Stomach (tissue), 8 donors: ENCODE measurements at regions not wholly inside any gene's neighbourhood (a gene's known extent, or its start where the extent isn't known, plus 50 kb on each side); places are given as distances from the start of the nearest gene placed in this dataset.
A peak's percentile ranks its signal among the peaks of the same experiment; 100 is the strongest.

Experiments
- DNase-seq, 2 donors: peaks; one replicate each; pipeline versions ENCODE4 v3.0.0 to v3.0.0-alpha.2; 2013 to 2019
- H3K27ac ChIP-seq, 5 donors: fragments of 200-600 bp in 4 of 5; sonication (generic) in 4 of 5; one replicate each; pipeline ENCODE4 v1.5.1; 2013 to 2019; ENCODE audit warnings: mild to moderate bottlenecking in 1 of 5, moderate library complexity in 1 of 5
- H3K27me3 ChIP-seq, 3 donors: fragments of 200-600 bp; sonication (generic); one replicate each; pipeline ENCODE4 v1.5.1; 2017 to 2019; ENCODE audit warnings: mixed run types in 1 of 3
- H3K36me3 ChIP-seq, 4 donors: fragments of 200-600 bp; sonication (generic); 1 replicate in 3 of 4; 2 replicates in 1 of 4; pipeline ENCODE4 v1.5.1; 2016 to 2019
- H3K4me1 ChIP-seq, 4 donors: fragments of 200-600 bp; sonication (generic); one replicate each; pipeline ENCODE4 v1.5.1; 2016 to 2019
- H3K4me3 ChIP-seq, 4 donors: fragments of 200-600 bp; sonication (generic) in 3 of 4; one replicate each; pipeline ENCODE4 v1.5.1; 2016 to 2019; ENCODE audit warnings: mild to moderate bottlenecking in 1 of 4
- H3K9me3 ChIP-seq, 4 donors: fragments of 200-600 bp; sonication (generic); one replicate each; pipeline ENCODE4 v1.5.1; 2016 to 2019
- EP300 ChIP-seq: sonication (generic); formaldehyde crosslinking; IDR thresholded peaks from one replicate; pipeline ENCODE4 v1.6.1; 2017; ENCODE audit warnings: antibody characterized with exemption
- POLR2A ChIP-seq, 4 donors: fragments of 450-650 bp; IDR thresholded peaks; one replicate each; pipeline ENCODE4 v1.6.1; 2016; ENCODE audit warnings: antibody characterized with exemption in 4 of 4, control low read depth in 2 of 4, mild to moderate bottlenecking in 1 of 4, moderate library complexity in 1 of 4
- POLR2AphosphoS5 ChIP-seq, 3 donors: sonication (generic); formaldehyde crosslinking; IDR thresholded peaks; one replicate each; pipeline ENCODE4 v1.6.1; 2016; ENCODE audit warnings: antibody characterized with exemption in 3 of 3
- WGBS, 5 donors: extraction: QIAGEN DNeasy Blood & Tissue Kit in 3 of 5; methylation state at CpG; one replicate each; pipeline versions ENCODE4 v1.1.5 to v1.1.7; 2013 to 2018; 5-methylcytosine and 5-hydroxymethylcytosine counted together
- intact Hi-C: fragments of 100-400 bp; cut with DNase I; formaldehyde crosslinking; loops from one replicate; pipeline ENCODE4 v1.15.1; 2023; ENCODE audit warnings: low total_unique reads
- TF ChIP-seq, protein P1 (sequence below), 7 experiments: fragments of 450-650 bp in 4 of 7; fragments of 200-600 bp in 3 of 7; sonication (generic) in 3 of 7; IDR thresholded peaks; one replicate each; pipeline ENCODE4 v1.5.1; 2016 to 2019; ENCODE audit warnings: antibody characterized with exemption in 7 of 7, control low read depth in 2 of 7, mild to moderate bottlenecking in 1 of 7
- donor health status: healthy with polysubstance abuse.
- donor health status: Bipolar disorder and iron deficiency.
- donor health status: healthy.

DNA sequence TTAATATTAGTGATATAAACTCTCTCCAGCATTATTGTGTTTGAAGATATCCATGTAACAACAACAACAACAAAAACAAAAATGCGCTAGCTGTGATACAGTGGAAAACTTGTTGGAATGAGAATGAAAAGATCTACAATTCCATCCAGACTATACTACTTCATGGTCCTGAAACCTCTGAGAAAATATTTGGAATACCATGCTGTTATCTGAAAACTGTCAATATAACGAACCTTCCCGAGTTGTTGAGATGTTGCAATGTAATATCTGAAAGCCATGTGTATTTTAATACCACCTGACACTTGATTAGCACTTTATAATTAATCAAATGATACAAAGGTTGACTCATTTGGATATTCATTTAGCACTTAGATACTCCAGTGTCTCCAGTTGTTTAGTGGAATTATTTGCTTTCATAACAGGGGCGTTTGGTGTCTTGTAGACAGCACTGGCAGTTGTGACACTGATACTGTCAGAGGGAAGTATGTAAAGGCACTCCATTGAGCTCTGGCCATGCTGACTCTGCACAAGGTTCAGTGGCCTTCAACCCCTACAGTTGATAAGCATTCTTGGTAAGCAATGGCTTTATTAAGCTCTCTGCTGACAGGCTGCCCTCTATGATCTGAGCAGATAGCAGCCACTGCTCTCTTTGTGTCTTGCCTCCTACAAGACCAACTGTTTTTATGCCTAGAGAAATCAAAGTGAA lies 447.1 kb upstream of the SEL1L start:
- no peak overlapping the region for H3K4me3 ChIP-seq
- H3K27ac ChIP-seq, result no peak overlapping the region
- 40 to 64% (median 47%) methylated on average over 4 of the region's 4 CpGs for WGBS, 5 donors
- H3K4me1 ChIP-seq, result no peaks in the 10 kb centered on the region
- no peak for DNase-seq
- H3K27me3 ChIP-seq, result no peaks in the 10 kb centered on the region
- TF ChIP-seq EP300 (no peak), POLR2A (IDR thresholded peaks at IDR 0.05) (no peak), POLR2AphosphoS5 (IDR thresholded peaks at IDR 0.05) (no peak)
- TF ChIP-seq, protein P1, sequence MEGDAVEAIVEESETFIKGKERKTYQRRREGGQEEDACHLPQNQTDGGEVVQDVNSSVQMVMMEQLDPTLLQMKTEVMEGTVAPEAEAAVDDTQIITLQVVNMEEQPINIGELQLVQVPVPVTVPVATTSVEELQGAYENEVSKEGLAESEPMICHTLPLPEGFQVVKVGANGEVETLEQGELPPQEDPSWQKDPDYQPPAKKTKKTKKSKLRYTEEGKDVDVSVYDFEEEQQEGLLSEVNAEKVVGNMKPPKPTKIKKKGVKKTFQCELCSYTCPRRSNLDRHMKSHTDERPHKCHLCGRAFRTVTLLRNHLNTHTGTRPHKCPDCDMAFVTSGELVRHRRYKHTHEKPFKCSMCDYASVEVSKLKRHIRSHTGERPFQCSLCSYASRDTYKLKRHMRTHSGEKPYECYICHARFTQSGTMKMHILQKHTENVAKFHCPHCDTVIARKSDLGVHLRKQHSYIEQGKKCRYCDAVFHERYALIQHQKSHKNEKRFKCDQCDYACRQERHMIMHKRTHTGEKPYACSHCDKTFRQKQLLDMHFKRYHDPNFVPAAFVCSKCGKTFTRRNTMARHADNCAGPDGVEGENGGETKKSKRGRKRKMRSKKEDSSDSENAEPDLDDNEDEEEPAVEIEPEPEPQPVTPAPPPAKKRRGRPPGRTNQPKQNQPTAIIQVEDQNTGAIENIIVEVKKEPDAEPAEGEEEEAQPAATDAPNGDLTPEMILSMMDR (IDR thresholded peaks at IDR 0.05), result no peak
- no peaks in the 10 kb centered on the region for H3K9me3 ChIP-seq
- intact Hi-C loops, result no loop called here
- H3K36me3 ChIP-seq, result no peaks in the 10 kb centered on the region

DNA sequence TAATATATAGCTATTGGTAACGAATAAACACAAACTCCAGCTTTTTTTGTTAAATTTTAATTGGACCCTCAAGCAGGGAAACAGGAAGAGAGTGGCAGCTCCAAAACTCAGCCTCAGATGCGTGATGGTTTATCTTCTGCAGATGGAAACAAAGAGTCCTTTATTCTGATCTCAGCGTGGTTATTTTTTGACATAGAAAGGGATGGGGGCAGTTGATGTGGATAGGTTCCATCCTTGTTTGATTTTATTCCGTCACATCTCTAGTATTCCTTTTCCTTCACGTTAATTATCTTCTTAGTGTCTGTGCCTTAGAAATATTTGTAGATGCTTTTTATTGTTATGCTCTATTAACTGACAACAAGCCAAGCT lies 447.6 kb upstream of the SEL1L start:
- H3K36me3 ChIP-seq, result no peaks in the 10 kb centered on the region
- H3K4me1 ChIP-seq, result no peaks in the 10 kb centered on the region
- no peak overlapping the region for H3K27ac ChIP-seq
- TF ChIP-seq POLR2A (IDR thresholded peaks at IDR 0.05) (no peak), POLR2AphosphoS5 (IDR thresholded peaks at IDR 0.05) (no peak), EP300 (no peak)
- TF ChIP-seq, protein P1 (IDR thresholded peaks at IDR 0.05), result no peak
- no peaks in the 10 kb centered on the region for H3K9me3 ChIP-seq
- H3K27me3 ChIP-seq, result no peaks in the 10 kb centered on the region
- DNase-seq, result no peak
- intact Hi-C loops, result no loop called here
- H3K4me3 ChIP-seq, result no peak overlapping the region
- 62 to 75% (median 65%) methylated on average over 5 of the region's 5 CpGs for WGBS, 5 donors

DNA sequence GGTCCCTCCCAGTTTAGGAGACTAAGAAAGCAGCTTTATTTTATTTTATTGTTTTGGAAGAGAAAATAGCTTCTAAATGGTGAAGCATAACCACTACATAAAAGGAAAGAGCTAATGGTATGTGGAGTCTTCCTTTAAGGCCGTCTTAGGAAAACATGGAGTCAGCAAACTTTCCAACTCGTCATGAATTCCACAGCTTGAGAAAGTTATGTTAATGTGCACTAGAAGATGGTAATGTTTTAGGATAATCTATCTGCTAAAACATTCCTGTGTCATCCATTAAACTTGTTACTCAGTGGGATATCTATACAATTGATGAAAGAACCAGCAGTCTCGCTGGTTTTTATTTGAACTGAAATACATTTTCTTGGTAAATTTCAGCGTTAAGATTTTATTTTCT lies 448.4 kb upstream of the SEL1L start:
- TF ChIP-seq POLR2A (IDR thresholded peaks at IDR 0.05), result no peak
- TF ChIP-seq POLR2AphosphoS5 (IDR thresholded peaks at IDR 0.05), result no peak
- TF ChIP-seq, protein P1 (IDR thresholded peaks at IDR 0.05), result no peak
- TF ChIP-seq EP300, result no peak
- H3K4me1 ChIP-seq, result no peaks in the 10 kb centered on the region
- no peaks in the 10 kb centered on the region for H3K27me3 ChIP-seq
- no peak overlapping the region for H3K4me3 ChIP-seq
- intact Hi-C loops, result no loop called here
- H3K36me3 ChIP-seq, result no peaks in the 10 kb centered on the region
- DNase-seq, result peak in 1 of 2 donors; percentile 11
- WGBS, 5 donors, result 68 to 77% (median 76%) methylated on average over 4 of the region's 4 CpGs
- no peaks in the 10 kb centered on the region for H3K9me3 ChIP-seq
- no peak overlapping the region for H3K27ac ChIP-seq

DNA sequence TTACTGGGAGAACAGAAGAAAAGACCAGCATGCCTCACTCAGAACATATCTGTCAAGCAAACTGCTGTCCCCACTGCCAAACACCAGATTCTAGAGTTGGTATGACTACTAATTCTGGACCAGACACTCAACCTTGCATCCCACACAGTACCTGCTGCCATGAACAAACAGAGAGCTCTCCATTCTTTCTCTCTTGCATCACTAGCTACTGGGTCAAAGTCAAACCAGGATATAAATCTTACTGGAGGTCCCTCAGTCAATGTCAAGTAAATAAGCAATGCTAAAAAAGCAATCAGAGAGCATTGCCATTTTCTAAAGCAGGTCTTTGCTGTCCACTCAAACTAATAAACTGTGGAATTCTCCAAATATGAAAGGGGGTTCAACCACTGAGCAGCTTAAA lies 452.4 kb upstream of the SEL1L start:
- Histone ChIP-seq H3K4me3 (no peak overlapping the region), H3K27me3 (peaks cover 0 to 3% (median 0%) of the 10 kb centered on the region in 3 donors), H3K27ac (no peak overlapping the region), H3K4me1 (no peaks in the 10 kb centered on the region), H3K36me3 (no peaks in the 10 kb centered on the region), H3K9me3 (no peaks in the 10 kb centered on the region)
- intact Hi-C loops, result no loop called here
- no peak for DNase-seq
- TF ChIP-seq EP300 (no peak), POLR2AphosphoS5 (IDR thresholded peaks at IDR 0.05) (no peak), POLR2A (IDR thresholded peaks at IDR 0.05) (no peak)
- TF ChIP-seq, protein P1 (IDR thresholded peaks at IDR 0.05), result no peak
